ENCODE measurements at regions not wholly inside any gene's neighbourhood (a gene's known extent, or its start where the extent isn't known, plus 50 kb on each side); places are given as distances from the start of the nearest gene placed in this dataset.

- in situ Hi-C loops (cut with HindIII; ENCODE audit: low pct_unique_long_range_greater_than_20kb, low sequenced_read_pairs), result no loop called here
- DNase-seq (ENCODE audit: low read depth, low spot score), result no peak
- TF ChIP-seq SIN3A (IDR thresholded peaks at IDR 0.05; ENCODE audit: borderline replicate concordance, insufficient read depth, low read depth, low read length) (no peak), REST (IDR thresholded peaks at IDR 0.05; ENCODE audit: insufficient read depth in 1 of 2, low read depth in 2 of 2, low read length in 1 of 2) (no peak), TCF7L2 (IDR thresholded peaks at IDR 0.05; ENCODE audit: low read depth, low read length) (no peak), CTCF (IDR thresholded peaks at IDR 0.05) (no peak), POLR2AphosphoS5 (IDR thresholded peaks at IDR 0.05; ENCODE audit: low read depth, low read length) (no peak)
- Histone ChIP-seq H3K4me1 (ENCODE audit: control insufficient read depth, insufficient read depth, low read length) (no peaks in the 10 kb centered on the region), H3K4me3 (ENCODE audit: low read depth in 2 of 2, low read length in 2 of 2) (no peak overlapping the region), H3K27me3 (ENCODE audit: control insufficient read depth, insufficient read depth, low read length) (no peaks in the 10 kb centered on the region), H3K27ac (ENCODE audit: low read length) (no peak overlapping the region), H3K36me3 (ENCODE audit: control insufficient read depth, insufficient read depth, low read length) (no peaks in the 10 kb centered on the region), H3K9me3 (ENCODE audit: control insufficient read depth, insufficient read depth, low read depth, low read length) (no peaks in the 10 kb centered on the region)
- CTCF ChIA-PET, result no interaction called here
- BruUV-seq (replicated peaks), result no TSS peak
- intact Hi-C loops (cut with micrococcal nuclease; ENCODE audit: unreplicated experiment), result loop anchor here (10.0 kb wide), 1 partner anchor 185 kb away; no protein-coding TSS in a partner anchor
- POLR2A ChIA-PET, result no interaction called here
- ATAC-seq, result no peak
Observed at GRCh38 chr4:83779103-83780052, 243.5 kb downstream of the GPAT3 start.

GRCh38 chr4:83772685-83773084, 236.8 kb downstream of the GPAT3 start:
- Histone ChIP-seq H3K4me3 (ENCODE audit: low read depth in 2 of 2, low read length in 2 of 2) (no peak overlapping the region), H3K36me3 (ENCODE audit: control insufficient read depth, insufficient read depth, low read length) (no peaks in the 10 kb centered on the region), H3K9me3 (ENCODE audit: control insufficient read depth, insufficient read depth, low read depth, low read length) (no peaks in the 10 kb centered on the region), H3K27me3 (ENCODE audit: control insufficient read depth, insufficient read depth, low read length) (no peaks in the 10 kb centered on the region), H3K27ac (ENCODE audit: low read length) (no peak overlapping the region), H3K4me1 (ENCODE audit: control insufficient read depth, insufficient read depth, low read length) (no peaks in the 10 kb centered on the region)
- ChIA-PET POLR2A (no interaction called here), CTCF (no interaction called here)
- ATAC-seq, result no peak
- no peak for DNase-seq (ENCODE audit: low read depth, low spot score)
- TF ChIP-seq CTCF (IDR thresholded peaks at IDR 0.05), result no peak
- TF ChIP-seq TCF7L2 (IDR thresholded peaks at IDR 0.05; ENCODE audit: low read depth, low read length), result no peak
- no TSS peak for BruUV-seq (replicated peaks)
- intact Hi-C loops (cut with micrococcal nuclease; ENCODE audit: unreplicated experiment) (loop anchor here (5.0 to 10.0 kb wide), 2 partner anchors 192 to 730 kb away; no protein-coding TSS in a partner anchor), in situ Hi-C loops (cut with HindIII; ENCODE audit: low pct_unique_long_range_greater_than_20kb, low sequenced_read_pairs) (no loop called here)
